Dedifferentiated amniotic fluid mesenchymal stem cell (primary cell): ENCODE measurements at regions not wholly inside any gene's neighbourhood (a gene's known extent, or its start where the extent isn't known, plus 50 kb on each side); places are given as distances from the start of the nearest gene placed in this dataset.
"Not testable (repeated sequence)": the region's sequence is repeated elsewhere in the genome, so short reads cannot be mapped to it uniquely, and the experiment has no call there.

Source experiments
- DNase-seq: peaks from one replicate; pipeline ENCODE4 v3.0.0-alpha.2; 2016; ENCODE audit errors: extremely low spot score

- no peak for DNase-seq
These were observed 507.6 kb downstream of the ZEB2 start for GRCh38 chr2:144012304-144012703.

- no peak for DNase-seq
These were observed 508.4 kb downstream of the ZEB2 start for GRCh38 chr2:144011553-144011952.

- DNase-seq, result no peak
These were observed 508.8 kb downstream of the ZEB2 start for GRCh38 chr2:144011098-144011497.

- DNase-seq, result no peak
These were observed 509.7 kb downstream of the ZEB2 start for GRCh38 chr2:144010096-144010836.

GRCh38 chr2:144006139-144006538, 513.8 kb downstream of the ZEB2 start:
- DNase-seq, result no peak

GRCh38 chr2:144004742-144005141, 515.2 kb downstream of the ZEB2 start:
- no peak for DNase-seq

- no peak for DNase-seq
These were observed 516.4 kb downstream of the ZEB2 start for GRCh38 chr2:144003460-144004075.

GRCh38 chr2:143996974-143997373, 522.9 kb downstream of the ZEB2 start:
- DNase-seq, result no peak

GRCh38 chr2:143994961-143995360, 525.0 kb downstream of the ZEB2 start:
- DNase-seq, result no peak

GRCh38 chr2:143991596-143991995, 528.3 kb downstream of the ZEB2 start:
- DNase-seq, result not testable (repeated sequence)

- DNase-seq, result no peak
These were observed 531.8 kb downstream of the ZEB2 start for GRCh38 chr2:143988082-143988481.

- DNase-seq, result no peak
These were observed 538.5 kb downstream of the ZEB2 start for GRCh38 chr2:143981428-143981827.

- no peak for DNase-seq
These were observed 542.6 kb downstream of the ZEB2 start for GRCh38 chr2:143977356-143977755.

GRCh38 chr2:143975216-143975615, 544.7 kb downstream of the ZEB2 start:
- DNase-seq, result no peak

GRCh38 chr2:143974262-143974661, 545.7 kb downstream of the ZEB2 start:
- peak; percentile 56 for DNase-seq

GRCh38 chr2:143968860-143969259, 551.1 kb downstream of the ZEB2 start:
- no peak for DNase-seq

GRCh38 chr2:143968360-143968759, 551.6 kb downstream of the ZEB2 start:
- DNase-seq, result no peak

- DNase-seq, result no peak
These were observed 554.3 kb downstream of the ZEB2 start for GRCh38 chr2:143965493-143966164.

GRCh38 chr2:143964891-143965290, 555.0 kb downstream of the ZEB2 start:
- no peak for DNase-seq

- DNase-seq, result no peak
These were observed 559.7 kb downstream of the ZEB2 start for GRCh38 chr2:143960177-143960576.

- DNase-seq, result no peak
These were observed 562.6 kb downstream of the ZEB2 start for GRCh38 chr2:143957321-143957720.

GRCh38 chr2:143955401-143956065, 564.4 kb downstream of the ZEB2 start:
- peak; percentile 79 for DNase-seq
